Activated CD4-positive, CD25-positive, alpha-beta regulatory T cell treated with anti-CD3 and anti-CD28 coated beads, Interleukin-2, amount 50 U/mL, for 72 hours (primary cell): ENCODE measurements at regions not wholly inside any gene's neighbourhood (a gene's known extent, or its start where the extent isn't known, plus 50 kb on each side); places are given as distances from the start of the nearest gene placed in this dataset.
"Not testable (repeated sequence)": the region's sequence is repeated elsewhere in the genome, so short reads cannot be mapped to it uniquely, and the experiment has no call there.

Experiments used
- DNase-seq: peaks from one replicate; pipeline ENCODE4 v3.0.0; 2021

- DNase-seq: no peak
Measured at GRCh38 chr12:47367912-47368537, 288.3 kb upstream of the AMIGO2 start.

GRCh38 chr12:47366579-47366978 is 286.8 kb upstream of the AMIGO2 start:
- DNase-seq: no peak

GRCh38 chr12:47366157-47366556 is 286.4 kb upstream of the AMIGO2 start:
- DNase-seq: no peak

- DNase-seq: not testable (repeated sequence)
Measured at GRCh38 chr12:47365443-47366076, 285.8 kb upstream of the AMIGO2 start.

- DNase-seq: no peak
Measured at GRCh38 chr12:47364261-47364660, 284.5 kb upstream of the AMIGO2 start.

- no peak for DNase-seq
Measured at GRCh38 chr12:47362126-47362705, 282.5 kb upstream of the AMIGO2 start.

GRCh38 chr12:47361389-47362021 is 281.7 kb upstream of the AMIGO2 start:
- no peak for DNase-seq

GRCh38 chr12:47360771-47361388 is 281.1 kb upstream of the AMIGO2 start:
- DNase-seq: no peak

- DNase-seq: no peak
Measured at GRCh38 chr12:47360093-47360480, 280.3 kb upstream of the AMIGO2 start.

- no peak for DNase-seq
Measured at GRCh38 chr12:47359310-47360092, 279.7 kb upstream of the AMIGO2 start.

GRCh38 chr12:47357006-47357405 is 277.2 kb upstream of the AMIGO2 start:
- not testable (repeated sequence) for DNase-seq

GRCh38 chr12:47356129-47356700 is 276.5 kb upstream of the AMIGO2 start:
- DNase-seq: no peak

- DNase-seq: no peak
Measured at GRCh38 chr12:47353508-47353907, 273.7 kb upstream of the AMIGO2 start.

- no peak for DNase-seq
Measured at GRCh38 chr12:47352067-47352466, 272.3 kb upstream of the AMIGO2 start.

GRCh38 chr12:47351526-47351925 is 271.8 kb upstream of the AMIGO2 start:
- DNase-seq: no peak

- DNase-seq: no peak
Measured at GRCh38 chr12:47350062-47350408, 270.3 kb upstream of the AMIGO2 start.

GRCh38 chr12:47349137-47350061 is 269.6 kb upstream of the AMIGO2 start:
- DNase-seq: no peak

GRCh38 chr12:47348206-47348605 is 268.4 kb upstream of the AMIGO2 start:
- no peak for DNase-seq

- no peak for DNase-seq
Measured at GRCh38 chr12:47346251-47347019, 266.7 kb upstream of the AMIGO2 start.
